ENCODE measurements at regions not wholly inside any gene's neighbourhood (a gene's known extent, or its start where the extent isn't known, plus 50 kb on each side); places are given as distances from the start of the nearest gene placed in this dataset.

- Mint-ChIP-seq H3K4me3 (ENCODE audit: low read depth) (no peak overlapping the region), H3K27me3 (ENCODE audit: low read depth) (no peaks in the 10 kb centered on the region), H3K27ac (no peak overlapping the region), H3K36me3 (ENCODE audit: low read depth) (no peaks in the 10 kb centered on the region), H3K9me3 (no peaks in the 10 kb centered on the region), H3K4me1 (ENCODE audit: low read depth) (no peaks in the 10 kb centered on the region)
- DNase-seq (ENCODE audit: low spot score) = no peak
- intact Hi-C loops (cut with micrococcal nuclease) = no loop called here
Observed at GRCh38 chr18:45241982-45242565, 373.2 kb upstream of the SLC14A2 start.

- intact Hi-C loops (cut with micrococcal nuclease) = no loop called here
- Mint-ChIP-seq H3K4me1 (ENCODE audit: low read depth) (no peaks in the 10 kb centered on the region), H3K36me3 (ENCODE audit: low read depth) (no peaks in the 10 kb centered on the region), H3K4me3 (ENCODE audit: low read depth) (no peak overlapping the region), H3K9me3 (no peaks in the 10 kb centered on the region), H3K27ac (no peak overlapping the region), H3K27me3 (ENCODE audit: low read depth) (peaks cover 5% of the 10 kb centered on the region)
- DNase-seq (ENCODE audit: low spot score) = no peak
Observed at GRCh38 chr18:45243340-45244110, 371.8 kb upstream of the SLC14A2 start.

GRCh38 chr18:45245091-45245511 lies 370.2 kb upstream of the SLC14A2 start:
- no peak overlapping the region for H3K27ac Mint-ChIP-seq
- DNase-seq (ENCODE audit: low spot score) = no peak
- no peaks in the 10 kb centered on the region for H3K4me1 Mint-ChIP-seq (ENCODE audit: low read depth)
- H3K9me3 Mint-ChIP-seq = no peaks in the 10 kb centered on the region
- H3K4me3 Mint-ChIP-seq (ENCODE audit: low read depth) = no peak overlapping the region
- H3K36me3 Mint-ChIP-seq (ENCODE audit: low read depth) = no peaks in the 10 kb centered on the region
- peaks cover 9% of the 10 kb centered on the region for H3K27me3 Mint-ChIP-seq (ENCODE audit: low read depth)
- intact Hi-C loops (cut with micrococcal nuclease) = no loop called here

GRCh38 chr18:45248240-45248903 lies 366.9 kb upstream of the SLC14A2 start:
- H3K27ac Mint-ChIP-seq = no peak overlapping the region
- intact Hi-C loops (cut with micrococcal nuclease) = no loop called here
- H3K4me3 Mint-ChIP-seq (ENCODE audit: low read depth) = no peak overlapping the region
- H3K4me1 Mint-ChIP-seq (ENCODE audit: low read depth) = no peaks in the 10 kb centered on the region
- no peaks in the 10 kb centered on the region for H3K9me3 Mint-ChIP-seq
- H3K36me3 Mint-ChIP-seq (ENCODE audit: low read depth) = no peaks in the 10 kb centered on the region
- no peak for DNase-seq (ENCODE audit: low spot score)
- peaks cover 12% of the 10 kb centered on the region for H3K27me3 Mint-ChIP-seq (ENCODE audit: low read depth)

- H3K4me3 Mint-ChIP-seq (ENCODE audit: low read depth) = no peak overlapping the region
- intact Hi-C loops (cut with micrococcal nuclease) = no loop called here
- H3K36me3 Mint-ChIP-seq (ENCODE audit: low read depth) = no peaks in the 10 kb centered on the region
- no peaks in the 10 kb centered on the region for H3K4me1 Mint-ChIP-seq (ENCODE audit: low read depth)
- H3K27me3 Mint-ChIP-seq (ENCODE audit: low read depth) = peaks cover 12% of the 10 kb centered on the region
- H3K9me3 Mint-ChIP-seq = no peaks in the 10 kb centered on the region
- H3K27ac Mint-ChIP-seq = no peak overlapping the region
- no peak for DNase-seq (ENCODE audit: low spot score)
Observed at GRCh38 chr18:45249246-45249661, 366.0 kb upstream of the SLC14A2 start.

- no peak overlapping the region for H3K27ac Mint-ChIP-seq
- H3K9me3 Mint-ChIP-seq = no peaks in the 10 kb centered on the region
- no peak for DNase-seq (ENCODE audit: low spot score)
- H3K36me3 Mint-ChIP-seq (ENCODE audit: low read depth) = no peaks in the 10 kb centered on the region
- no peak overlapping the region for H3K4me3 Mint-ChIP-seq (ENCODE audit: low read depth)
- intact Hi-C loops (cut with micrococcal nuclease) = no loop called here
- peaks cover 12% of the 10 kb centered on the region for H3K27me3 Mint-ChIP-seq (ENCODE audit: low read depth)
- no peaks in the 10 kb centered on the region for H3K4me1 Mint-ChIP-seq (ENCODE audit: low read depth)
Observed at GRCh38 chr18:45250479-45250878, 364.8 kb upstream of the SLC14A2 start.

- no peak overlapping the region for H3K4me3 Mint-ChIP-seq (ENCODE audit: low read depth)
- no peaks in the 10 kb centered on the region for H3K4me1 Mint-ChIP-seq (ENCODE audit: low read depth)
- H3K36me3 Mint-ChIP-seq (ENCODE audit: low read depth) = no peaks in the 10 kb centered on the region
- peaks cover 12% of the 10 kb centered on the region for H3K27me3 Mint-ChIP-seq (ENCODE audit: low read depth)
- H3K27ac Mint-ChIP-seq = no peak overlapping the region
- intact Hi-C loops (cut with micrococcal nuclease) = no loop called here
- DNase-seq (ENCODE audit: low spot score) = no peak
- no peaks in the 10 kb centered on the region for H3K9me3 Mint-ChIP-seq
Observed at GRCh38 chr18:45251236-45251635, 364.0 kb upstream of the SLC14A2 start.

- H3K27me3 Mint-ChIP-seq (ENCODE audit: low read depth) = peaks cover 10% of the 10 kb centered on the region
- H3K4me1 Mint-ChIP-seq (ENCODE audit: low read depth) = no peaks in the 10 kb centered on the region
- intact Hi-C loops (cut with micrococcal nuclease) = no loop called here
- no peak for DNase-seq (ENCODE audit: low spot score)
- H3K4me3 Mint-ChIP-seq (ENCODE audit: low read depth) = no peak overlapping the region
- no peaks in the 10 kb centered on the region for H3K36me3 Mint-ChIP-seq (ENCODE audit: low read depth)
- no peak overlapping the region for H3K27ac Mint-ChIP-seq
- no peaks in the 10 kb centered on the region for H3K9me3 Mint-ChIP-seq
Observed at GRCh38 chr18:45252474-45252873, 362.8 kb upstream of the SLC14A2 start.

GRCh38 chr18:45253056-45253565 lies 362.2 kb upstream of the SLC14A2 start:
- H3K9me3 Mint-ChIP-seq = no peaks in the 10 kb centered on the region
- peaks cover 8% of the 10 kb centered on the region for H3K27me3 Mint-ChIP-seq (ENCODE audit: low read depth)
- H3K36me3 Mint-ChIP-seq (ENCODE audit: low read depth) = no peaks in the 10 kb centered on the region
- no peaks in the 10 kb centered on the region for H3K4me1 Mint-ChIP-seq (ENCODE audit: low read depth)
- intact Hi-C loops (cut with micrococcal nuclease) = no loop called here
- DNase-seq (ENCODE audit: low spot score) = no peak
- no peak overlapping the region for H3K4me3 Mint-ChIP-seq (ENCODE audit: low read depth)
- H3K27ac Mint-ChIP-seq = no peak overlapping the region

- H3K27me3 Mint-ChIP-seq (ENCODE audit: low read depth) = peaks cover 6% of the 10 kb centered on the region
- no peak overlapping the region for H3K27ac Mint-ChIP-seq
- no peaks in the 10 kb centered on the region for H3K36me3 Mint-ChIP-seq (ENCODE audit: low read depth)
- DNase-seq (ENCODE audit: low spot score) = no peak
- no peaks in the 10 kb centered on the region for H3K4me1 Mint-ChIP-seq (ENCODE audit: low read depth)
- intact Hi-C loops (cut with micrococcal nuclease) = no loop called here
- H3K9me3 Mint-ChIP-seq = no peaks in the 10 kb centered on the region
- no peak overlapping the region for H3K4me3 Mint-ChIP-seq (ENCODE audit: low read depth)
Observed at GRCh38 chr18:45253973-45254708, 361.1 kb upstream of the SLC14A2 start.

- Mint-ChIP-seq H3K36me3 (ENCODE audit: low read depth) (no peaks in the 10 kb centered on the region), H3K27ac (no peak overlapping the region), H3K4me3 (ENCODE audit: low read depth) (no peak overlapping the region), H3K27me3 (ENCODE audit: low read depth) (peaks cover 3% of the 10 kb centered on the region), H3K4me1 (ENCODE audit: low read depth) (no peaks in the 10 kb centered on the region), H3K9me3 (no peaks in the 10 kb centered on the region)
- intact Hi-C loops (cut with micrococcal nuclease) = no loop called here
- no peak for DNase-seq (ENCODE audit: low spot score)
Observed at GRCh38 chr18:45254709-45255082, 360.6 kb upstream of the SLC14A2 start.

- Mint-ChIP-seq H3K4me1 (ENCODE audit: low read depth) (no peaks in the 10 kb centered on the region), H3K27me3 (ENCODE audit: low read depth) (peaks cover 2% of the 10 kb centered on the region), H3K4me3 (ENCODE audit: low read depth) (no peak overlapping the region), H3K36me3 (ENCODE audit: low read depth) (no peaks in the 10 kb centered on the region), H3K9me3 (no peaks in the 10 kb centered on the region), H3K27ac (no peak overlapping the region)
- no peak for DNase-seq (ENCODE audit: low spot score)
- intact Hi-C loops (cut with micrococcal nuclease) = no loop called here
Observed at GRCh38 chr18:45255197-45255890, 359.9 kb upstream of the SLC14A2 start.
